GM12865 (cell line): ENCODE measurements at regions not wholly inside any gene's neighbourhood (a gene's known extent, or its start where the extent isn't known, plus 50 kb on each side); places are given as distances from the start of the nearest gene placed in this dataset.

Experiments
- DNase-seq: peaks from one replicate; pipeline ENCODE4 v3.0.0; 2010; ENCODE audit warnings: low read depth
- H3K4me3 ChIP-seq: 2 replicates; pipeline ENCODE4 v1.5.1; 2011; ENCODE audit warnings: mild to moderate bottlenecking, low read depth, low read length, control low read depth
- TF ChIP-seq, protein P1 (sequence below): IDR thresholded peaks from 2 replicates; pipeline ENCODE4 v1.5.1; 2011; ENCODE audit warnings: low read length, control low read depth, low read depth, inconsistent platforms; ENCODE audit not compliant: insufficient read depth; ENCODE audit errors: missing control alignments

DNA sequence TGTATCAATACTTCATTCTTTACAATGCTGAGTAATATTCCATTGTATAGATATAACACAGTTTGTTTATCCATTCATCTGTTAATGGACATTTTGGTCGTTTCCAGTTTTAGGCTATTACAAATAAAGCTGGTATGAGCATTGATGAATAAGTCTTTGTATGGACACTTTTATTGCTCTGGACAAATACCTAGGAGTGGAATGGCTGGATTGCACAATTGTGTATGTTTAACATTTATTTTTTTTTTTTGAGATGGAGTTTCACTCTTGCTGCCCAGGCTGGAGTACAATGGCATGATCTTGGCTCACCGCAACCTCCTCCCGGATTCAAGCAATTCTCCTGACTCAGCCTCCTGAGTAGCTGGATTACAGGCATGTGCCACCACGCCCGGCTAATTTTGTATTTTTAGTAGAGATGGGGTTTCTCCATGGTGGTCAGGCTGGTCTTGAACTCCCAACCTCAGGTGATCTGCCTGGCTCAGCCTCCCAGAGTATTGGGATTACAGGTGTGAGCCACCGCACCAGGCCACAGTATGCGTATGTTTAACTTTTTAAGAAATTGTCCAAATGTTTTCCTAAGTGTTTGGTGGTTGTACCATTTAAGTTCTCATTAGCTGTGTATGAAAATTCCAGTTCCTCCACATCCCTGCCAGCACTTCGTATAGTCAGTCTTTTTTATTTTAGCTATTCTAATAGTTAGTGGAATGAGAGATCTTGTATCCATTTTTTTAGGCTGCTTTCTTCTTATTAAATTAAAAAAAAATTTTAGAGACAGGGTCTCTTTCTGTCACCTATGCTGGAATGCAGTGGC, 194.9 kb upstream of the HAAO start:
- no peak for DNase-seq
- no peak overlapping the region for H3K4me3 ChIP-seq
- TF ChIP-seq, protein P1, sequence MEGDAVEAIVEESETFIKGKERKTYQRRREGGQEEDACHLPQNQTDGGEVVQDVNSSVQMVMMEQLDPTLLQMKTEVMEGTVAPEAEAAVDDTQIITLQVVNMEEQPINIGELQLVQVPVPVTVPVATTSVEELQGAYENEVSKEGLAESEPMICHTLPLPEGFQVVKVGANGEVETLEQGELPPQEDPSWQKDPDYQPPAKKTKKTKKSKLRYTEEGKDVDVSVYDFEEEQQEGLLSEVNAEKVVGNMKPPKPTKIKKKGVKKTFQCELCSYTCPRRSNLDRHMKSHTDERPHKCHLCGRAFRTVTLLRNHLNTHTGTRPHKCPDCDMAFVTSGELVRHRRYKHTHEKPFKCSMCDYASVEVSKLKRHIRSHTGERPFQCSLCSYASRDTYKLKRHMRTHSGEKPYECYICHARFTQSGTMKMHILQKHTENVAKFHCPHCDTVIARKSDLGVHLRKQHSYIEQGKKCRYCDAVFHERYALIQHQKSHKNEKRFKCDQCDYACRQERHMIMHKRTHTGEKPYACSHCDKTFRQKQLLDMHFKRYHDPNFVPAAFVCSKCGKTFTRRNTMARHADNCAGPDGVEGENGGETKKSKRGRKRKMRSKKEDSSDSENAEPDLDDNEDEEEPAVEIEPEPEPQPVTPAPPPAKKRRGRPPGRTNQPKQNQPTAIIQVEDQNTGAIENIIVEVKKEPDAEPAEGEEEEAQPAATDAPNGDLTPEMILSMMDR: no peak

- H3K4me3 ChIP-seq: no peak overlapping the region
- TF ChIP-seq, protein P1: no peak
- DNase-seq: no peak
These were observed 192.2 kb upstream of the HAAO start for GRCh38 chr2:42984617-42985016.

DNA sequence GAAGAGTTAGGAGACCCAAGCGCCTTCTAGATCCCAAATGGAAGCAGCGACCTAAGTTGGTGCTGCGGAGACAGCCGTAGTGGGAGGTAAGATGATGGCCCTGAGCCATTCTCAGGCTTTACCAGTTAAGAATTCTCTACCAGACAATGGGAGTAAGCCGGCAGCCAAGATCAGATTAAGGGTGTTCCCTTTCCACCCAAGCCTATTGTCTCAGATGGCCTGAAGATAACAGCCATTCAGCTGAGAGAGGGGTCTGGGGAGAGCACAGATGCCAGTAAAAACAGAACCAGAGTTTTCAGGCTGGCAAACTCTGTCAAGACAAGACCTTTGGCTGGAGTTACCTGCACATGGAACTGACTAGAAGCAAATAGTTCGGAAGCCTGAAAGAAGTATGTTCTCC, 191.7 kb upstream of the HAAO start:
- TF ChIP-seq, protein P1: no peak
- no peak overlapping the region for H3K4me3 ChIP-seq
- DNase-seq: no peak

DNA sequence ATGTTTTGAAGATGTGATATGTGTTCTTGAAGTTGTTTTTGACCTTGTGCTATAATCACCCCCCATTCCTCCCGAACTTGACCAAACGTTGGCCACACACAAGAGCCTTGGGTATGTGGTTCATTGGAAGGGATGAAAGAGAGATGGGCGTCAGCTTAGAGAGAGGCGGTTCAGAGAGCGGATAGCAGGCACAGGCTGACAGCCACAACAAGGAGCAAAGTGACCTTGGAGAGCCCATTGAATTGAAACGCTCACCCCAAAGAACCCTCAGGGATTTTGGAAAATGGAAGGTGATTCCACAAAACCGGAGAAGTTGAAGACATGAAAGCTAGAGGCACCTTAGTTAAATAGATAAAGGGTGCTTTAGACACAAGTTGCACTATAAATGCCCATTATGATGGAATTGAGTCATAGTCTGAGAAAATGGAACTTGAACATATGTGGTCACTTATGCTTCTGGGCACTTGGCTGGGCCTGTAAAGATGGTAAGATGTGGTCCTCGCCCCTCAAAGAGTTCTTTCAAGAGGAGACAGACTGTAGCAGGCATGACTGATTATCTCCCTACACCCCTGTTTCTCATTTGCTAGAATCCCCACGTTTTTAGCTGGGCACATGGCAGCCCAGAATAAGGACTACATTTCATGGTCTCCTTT, 188.5 kb upstream of the HAAO start:
- no peak overlapping the region for H3K4me3 ChIP-seq
- TF ChIP-seq, protein P1: no peak
- DNase-seq: no peak

- DNase-seq: no peak
- no peak overlapping the region for H3K4me3 ChIP-seq
- TF ChIP-seq, protein P1: no peak
These were observed 187.7 kb upstream of the HAAO start for GRCh38 chr2:42979870-42980763.

DNA sequence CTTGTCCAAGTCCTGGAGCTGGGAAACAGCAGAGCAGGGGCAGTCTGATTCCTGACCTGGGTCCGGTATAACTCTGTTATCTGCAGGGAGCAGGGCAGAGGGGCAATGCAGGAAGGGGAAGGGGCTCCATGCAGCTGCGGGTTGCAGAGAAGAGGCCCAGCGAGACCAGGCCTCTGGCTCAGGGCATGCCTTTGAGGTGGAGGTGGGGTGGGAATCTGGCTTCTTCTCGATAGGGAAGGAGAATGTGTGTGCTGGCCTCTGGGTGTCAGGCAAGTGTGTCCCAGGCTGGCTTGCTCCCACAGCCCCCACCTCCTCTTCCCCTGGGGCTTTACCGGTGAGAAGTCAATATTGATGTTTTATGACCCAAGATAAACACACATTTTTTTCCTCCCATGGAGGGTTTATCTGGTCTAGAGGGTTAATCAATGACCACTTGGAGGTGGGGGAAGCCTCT, 187.1 kb upstream of the HAAO start:
- DNase-seq: no peak
- TF ChIP-seq, protein P1: no peak
- H3K4me3 ChIP-seq: no peak overlapping the region
